NCI-H2196 (cell line): ENCODE measurements at regions not wholly inside any gene's neighbourhood (a gene's known extent, or its start where the extent isn't known, plus 50 kb on each side); places are given as distances from the start of the nearest gene placed in this dataset.

Experiments
- DNase-seq: peaks from one replicate; lab custom pipeline; 2025; ENCODE audit not compliant: unreplicated experiment; lab: John Stamatoyannopoulos, UW

DNA sequence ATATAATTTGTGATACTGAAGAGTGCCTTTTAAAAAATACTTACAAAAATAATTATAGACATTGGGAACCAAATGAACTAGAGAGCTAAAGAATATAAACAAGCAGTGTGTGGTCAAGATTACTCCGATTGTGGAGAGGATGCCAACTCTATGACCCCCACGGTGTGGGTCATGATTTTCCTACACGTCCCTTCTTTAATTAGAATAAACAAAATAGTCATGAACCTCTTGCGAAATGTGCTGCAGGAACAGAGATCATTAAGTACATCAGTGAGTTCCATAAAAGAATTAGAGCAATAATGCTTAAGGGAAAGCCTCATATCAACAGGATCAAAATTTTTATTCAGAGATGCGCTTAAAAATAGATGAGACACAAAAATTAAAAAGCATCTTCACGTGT lies 476.6 kb upstream of the ROBO1 start:
- no peak for DNase-seq

DNA sequence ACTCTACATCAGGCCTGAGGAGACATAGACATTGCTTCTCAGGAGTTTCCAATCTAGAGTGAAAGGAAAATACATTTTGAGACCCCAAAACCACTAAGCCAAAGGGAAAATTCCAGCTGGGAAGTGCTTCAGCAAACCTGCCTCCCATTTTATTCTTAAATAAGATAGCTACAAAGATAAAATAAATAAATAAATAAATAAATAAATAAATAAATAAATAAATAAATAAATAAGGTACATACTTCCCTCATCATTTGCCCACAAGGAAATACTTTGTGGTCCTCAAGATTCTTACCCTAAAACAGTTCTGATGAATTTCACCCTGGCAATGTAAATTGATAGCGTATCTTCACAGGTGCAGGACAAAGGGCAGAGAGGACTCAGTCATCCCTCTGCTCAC lies 474.0 kb upstream of the ROBO1 start:
- DNase-seq, result no peak

DNA sequence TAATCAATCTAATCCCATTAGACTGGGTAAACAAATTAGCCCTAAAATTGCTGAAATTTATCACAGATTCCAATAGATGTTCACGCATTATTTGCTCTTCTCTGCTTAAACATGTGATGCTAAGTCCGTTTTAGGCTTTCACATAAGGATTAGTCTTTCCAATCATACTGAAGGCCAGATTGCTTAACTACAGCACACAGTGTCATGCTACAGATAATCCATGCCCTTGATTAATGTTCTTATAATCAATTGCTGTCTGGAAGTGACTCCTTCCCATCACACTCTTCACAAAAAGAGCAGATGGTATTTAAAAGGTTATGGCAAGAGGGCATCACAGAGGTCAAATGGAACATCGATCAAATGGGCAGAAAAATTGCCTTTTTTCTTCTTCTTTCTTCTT lies 471.5 kb upstream of the ROBO1 start:
- DNase-seq, result no peak

DNA sequence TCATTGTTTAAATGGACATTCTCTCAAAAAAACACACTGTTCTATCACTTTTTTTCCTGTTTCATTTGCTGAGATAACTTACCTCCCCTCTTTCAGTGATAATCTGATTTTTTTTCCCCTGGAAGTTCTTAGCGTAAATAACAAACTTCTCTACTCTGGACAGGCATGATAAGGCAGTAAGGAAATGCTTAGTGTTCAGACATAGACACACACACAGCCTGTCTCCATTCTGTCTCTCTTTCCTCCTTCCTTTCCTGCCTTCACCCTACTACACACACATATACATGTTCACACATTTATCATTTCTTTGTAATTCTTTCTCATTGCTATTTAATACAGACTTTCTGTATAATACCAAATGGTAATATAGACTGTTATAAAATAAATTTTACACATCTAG lies 470.8 kb upstream of the ROBO1 start:
- no peak for DNase-seq

DNA sequence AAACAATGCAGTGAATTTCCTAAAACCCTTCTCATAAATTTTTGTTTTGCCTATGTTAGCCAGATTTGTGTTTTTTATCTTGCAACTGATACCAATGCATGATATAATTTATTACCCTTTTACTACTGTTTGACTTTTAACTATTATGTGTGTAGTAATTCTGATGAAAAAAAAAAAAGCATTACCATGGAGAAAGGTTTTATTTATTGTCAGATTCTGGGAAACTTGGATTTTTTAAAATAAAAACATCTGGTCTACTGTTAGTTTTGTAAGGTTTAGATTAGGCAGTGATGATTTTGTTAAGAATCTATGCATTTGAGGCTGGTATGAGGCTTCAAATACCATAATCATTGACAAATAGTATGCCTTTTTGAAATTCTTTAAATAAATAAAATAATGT lies 470.4 kb upstream of the ROBO1 start:
- DNase-seq, result no peak

DNA sequence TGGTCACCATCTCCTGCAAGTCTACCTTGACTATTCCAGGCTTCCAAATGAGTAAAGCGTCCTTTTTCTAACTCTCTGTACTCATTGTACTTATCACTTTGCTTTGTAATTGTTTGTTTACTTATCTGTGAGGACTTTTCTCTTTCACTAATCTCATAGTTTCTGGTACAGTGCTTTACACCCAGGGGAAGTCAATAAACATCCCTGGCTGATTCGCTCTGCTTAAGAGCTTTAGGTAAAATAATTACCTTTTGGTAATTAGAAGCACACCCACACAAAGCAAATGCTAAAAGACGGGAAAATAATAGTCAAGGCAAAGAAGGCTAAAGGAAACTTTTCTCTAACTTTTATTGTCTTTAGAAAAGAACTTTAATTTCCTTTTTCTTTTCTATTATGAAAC lies 466.9 kb upstream of the ROBO1 start:
- no peak for DNase-seq

DNA sequence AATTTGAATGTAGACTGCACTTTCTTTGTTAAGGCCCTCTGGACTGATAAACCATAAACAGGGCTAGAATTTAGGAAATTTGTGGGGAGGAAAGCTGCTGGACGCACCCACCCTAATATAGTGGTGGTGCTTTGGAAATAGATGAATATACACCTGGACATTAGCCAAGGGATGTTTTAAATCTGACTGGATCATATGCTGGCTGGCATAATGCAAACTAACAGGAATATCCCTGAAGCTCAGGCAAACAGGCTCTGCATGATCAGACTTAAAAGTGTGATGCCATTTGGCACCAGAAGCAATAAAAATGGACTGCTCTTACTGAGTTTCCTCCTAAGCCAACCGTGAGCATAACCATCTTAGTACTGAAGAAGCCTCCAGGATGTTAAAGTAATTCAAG lies 465.8 kb upstream of the ROBO1 start:
- no peak for DNase-seq

DNA sequence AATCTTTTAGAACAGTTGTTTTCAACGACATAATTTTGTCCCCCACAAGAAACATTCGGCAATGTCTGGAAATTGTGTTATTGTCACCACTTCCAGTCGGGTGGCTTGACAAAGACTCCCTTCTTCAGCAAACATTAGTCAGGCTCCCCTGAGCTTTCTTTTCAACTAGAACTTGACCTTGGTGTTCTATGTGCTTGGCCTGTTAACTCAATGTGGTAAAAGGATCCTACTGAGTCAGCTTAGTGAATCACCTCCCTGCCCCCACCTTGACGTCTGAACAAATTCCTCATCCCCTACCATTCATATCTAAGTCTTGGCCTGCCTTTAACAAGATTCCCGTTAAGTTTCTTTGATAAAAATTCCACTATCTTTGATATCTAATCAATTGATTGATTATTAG lies 465.0 kb upstream of the ROBO1 start:
- no peak for DNase-seq

DNA sequence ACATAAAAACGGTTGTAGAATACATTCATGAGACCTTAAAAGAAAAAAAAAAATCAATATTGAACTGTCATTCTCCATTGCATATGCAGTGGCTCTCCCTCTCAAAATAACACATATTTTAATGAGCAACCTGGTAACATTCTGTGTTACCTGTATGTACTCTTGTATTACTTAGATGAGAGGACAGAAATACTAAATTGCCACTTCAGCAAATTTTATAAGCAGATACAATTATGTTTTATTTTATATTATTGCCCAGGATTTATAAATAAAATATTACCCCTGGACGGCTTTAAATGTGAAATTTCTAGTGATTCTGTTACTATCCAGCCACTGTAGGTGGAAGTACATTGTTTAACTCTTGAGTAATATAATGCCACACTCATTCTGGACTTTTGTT lies 463.2 kb upstream of the ROBO1 start:
- DNase-seq, result no peak

DNA sequence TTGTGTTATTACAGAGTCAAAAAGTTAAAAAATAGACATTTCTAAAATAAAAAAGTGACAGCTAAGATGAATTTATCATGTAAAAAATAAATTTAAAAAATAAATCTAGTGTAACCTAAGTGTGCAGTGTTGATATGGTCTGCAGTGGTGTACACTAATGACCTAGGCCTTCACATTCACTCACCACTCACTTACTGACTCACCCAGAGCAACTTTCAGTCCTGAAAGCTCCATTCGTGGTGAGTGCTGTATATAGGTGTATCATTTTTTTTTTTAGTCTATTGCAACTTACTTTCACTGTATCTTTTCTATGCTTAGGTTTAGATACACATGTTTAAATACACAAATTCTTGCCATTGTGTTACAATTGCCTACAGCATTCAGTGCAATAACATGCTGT lies 459.4 kb upstream of the ROBO1 start:
- DNase-seq, result no peak

DNA sequence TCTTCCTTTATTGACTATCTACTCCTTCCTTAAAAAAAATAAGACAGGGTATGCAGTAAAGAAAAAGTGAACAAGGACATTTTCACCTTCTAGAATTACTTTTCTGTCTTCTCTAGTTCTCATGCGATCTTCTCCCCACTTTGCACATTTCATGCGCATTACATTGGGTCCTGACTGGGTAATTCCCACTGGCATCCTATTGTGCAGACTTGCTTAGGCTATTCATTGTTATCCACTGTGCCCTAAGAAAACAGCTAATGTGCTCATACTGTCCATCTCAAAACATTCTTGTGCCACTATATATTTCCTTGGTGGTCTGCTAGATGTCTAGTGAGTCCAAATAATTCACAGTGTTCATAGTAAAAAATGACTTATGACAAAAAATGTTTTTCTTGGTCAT lies 447.4 kb upstream of the ROBO1 start:
- DNase-seq, result no peak

DNA sequence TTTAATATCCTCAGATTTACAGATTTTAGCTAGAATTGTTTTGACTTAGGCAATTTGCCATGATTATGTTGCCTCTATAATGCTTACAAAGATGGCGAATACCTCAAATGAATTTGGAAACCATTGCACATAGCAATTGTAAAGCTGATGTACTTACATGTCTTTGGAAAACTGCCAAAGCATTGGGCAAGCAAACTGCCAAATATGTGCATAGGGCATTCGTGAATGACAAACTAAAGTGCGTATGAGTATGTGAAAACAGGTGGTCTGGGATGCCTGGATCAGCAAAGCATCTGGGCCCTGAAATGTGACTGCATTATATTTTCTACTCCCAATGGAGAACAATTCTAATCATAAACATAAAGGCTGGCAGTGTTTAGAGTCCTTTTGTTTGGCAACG lies 445.3 kb upstream of the ROBO1 start:
- DNase-seq, result no peak

DNA sequence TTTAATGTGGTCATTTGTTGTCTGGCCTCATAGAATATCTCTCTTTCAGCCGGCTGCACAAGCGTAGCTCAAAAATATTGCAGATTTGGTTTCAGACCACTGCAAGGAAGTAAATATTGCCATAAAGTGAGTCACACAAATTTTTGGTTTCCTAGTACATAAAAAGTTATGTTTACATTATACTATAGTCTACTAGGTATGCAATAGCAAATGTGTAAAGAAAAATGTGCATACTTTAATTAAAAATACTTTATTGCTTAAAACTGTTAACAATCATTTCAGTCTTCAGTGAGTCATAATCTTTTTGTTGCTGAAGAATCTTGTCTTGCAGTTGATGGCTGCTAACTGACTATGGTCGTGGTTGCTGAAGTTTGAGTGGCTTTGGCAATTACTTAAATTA lies 425.1 kb upstream of the ROBO1 start:
- no peak for DNase-seq

DNA sequence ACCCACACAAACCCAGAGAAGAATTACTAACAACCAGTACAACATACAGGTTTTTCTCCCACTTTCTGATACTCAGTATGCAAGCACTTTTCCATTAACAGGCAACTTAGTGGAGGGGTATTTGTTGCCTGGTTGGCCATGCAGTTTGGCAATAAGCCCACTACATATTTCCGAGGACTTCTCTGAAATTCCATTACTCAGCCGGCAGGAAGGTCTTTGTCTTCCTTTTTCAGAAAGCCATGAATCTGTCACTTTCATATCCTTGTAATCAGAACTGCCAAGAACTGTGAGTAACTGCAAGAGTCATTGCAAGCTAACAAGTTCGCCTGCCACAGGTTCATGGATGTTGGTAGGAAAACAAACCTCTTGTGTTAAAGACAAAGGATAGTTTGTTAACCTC lies 422.3 kb upstream of the ROBO1 start:
- DNase-seq, result no peak

DNA sequence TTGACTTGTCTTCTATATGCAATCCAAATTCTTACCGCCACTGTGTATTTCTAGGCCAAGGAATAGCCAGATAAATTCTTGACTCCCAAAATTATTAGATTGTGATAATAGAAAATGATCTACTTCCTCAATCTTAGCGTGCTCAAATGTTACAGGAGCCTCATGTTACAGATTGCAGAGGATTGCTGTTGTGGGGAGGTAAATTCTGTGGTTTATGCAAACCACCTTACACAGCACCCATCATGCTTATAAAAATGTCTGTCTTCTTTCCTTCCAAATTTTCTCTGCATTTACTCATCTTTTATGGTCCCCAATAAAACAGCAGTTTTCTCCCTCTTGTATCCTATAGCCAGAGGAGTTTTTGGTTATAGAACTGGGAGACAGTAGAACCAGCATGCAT lies 420.2 kb upstream of the ROBO1 start:
- DNase-seq, result no peak

DNA sequence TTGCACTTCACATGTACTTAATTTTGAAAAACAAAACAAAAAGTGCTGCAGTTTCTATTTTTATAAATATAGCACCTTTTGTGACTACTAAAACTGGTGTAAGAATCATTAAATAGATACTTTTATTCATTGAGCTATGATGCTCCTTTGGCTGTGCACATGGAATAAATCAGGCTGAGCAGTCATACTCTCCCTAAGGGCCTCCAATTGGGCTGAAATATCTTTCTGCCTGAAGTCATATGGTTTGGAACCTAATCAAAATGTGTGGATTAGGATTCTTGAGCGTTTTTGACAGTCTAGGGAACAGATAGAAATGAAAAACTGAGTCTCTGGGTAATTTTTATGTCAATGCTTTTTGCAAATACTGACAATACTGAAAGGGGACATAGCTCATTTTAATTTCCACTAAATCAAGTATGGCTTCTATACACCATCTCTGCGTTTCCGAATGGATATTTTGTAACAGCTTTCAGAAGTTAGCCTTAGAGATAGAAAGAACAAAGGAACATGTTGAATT lies 392.2 kb upstream of the ROBO1 start:
- no peak for DNase-seq

DNA sequence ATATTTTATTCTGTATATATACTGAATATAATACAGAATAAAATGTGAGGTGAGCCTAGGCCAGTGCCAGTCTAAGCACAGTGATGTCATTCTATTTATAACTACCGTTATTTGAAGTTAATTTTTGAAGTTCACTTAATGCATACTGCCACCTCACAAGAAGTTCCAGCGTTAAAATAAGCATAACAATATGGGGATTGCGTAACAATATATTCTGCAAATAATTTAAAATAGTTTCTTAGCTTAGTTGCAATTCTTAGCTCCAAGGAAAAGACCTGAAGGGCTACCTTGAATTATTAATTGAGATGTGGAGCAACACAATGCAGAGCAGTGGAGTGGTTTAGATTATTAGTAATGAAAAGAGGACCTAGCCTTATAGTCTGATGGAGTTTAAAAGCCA lies 390.5 kb upstream of the ROBO1 start:
- no peak for DNase-seq

DNA sequence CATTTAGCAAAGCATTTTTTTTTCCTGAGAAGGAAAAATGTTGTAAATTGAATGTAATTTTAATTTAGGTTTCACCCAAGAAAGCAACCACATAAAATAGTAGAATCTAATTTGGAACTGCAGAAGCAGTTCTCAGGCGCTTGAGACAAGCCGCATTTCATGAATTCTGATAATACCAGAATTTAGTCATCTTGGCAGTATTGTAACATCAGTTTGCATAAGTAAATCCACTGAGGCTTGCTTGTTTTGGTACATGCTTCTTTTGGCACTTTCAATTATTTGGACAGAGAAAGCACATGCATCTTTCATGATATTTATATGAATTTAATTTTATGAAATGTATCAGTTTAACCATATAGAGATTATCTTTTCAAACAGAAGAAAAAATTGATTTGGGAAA lies 389.7 kb upstream of the ROBO1 start:
- no peak for DNase-seq

DNA sequence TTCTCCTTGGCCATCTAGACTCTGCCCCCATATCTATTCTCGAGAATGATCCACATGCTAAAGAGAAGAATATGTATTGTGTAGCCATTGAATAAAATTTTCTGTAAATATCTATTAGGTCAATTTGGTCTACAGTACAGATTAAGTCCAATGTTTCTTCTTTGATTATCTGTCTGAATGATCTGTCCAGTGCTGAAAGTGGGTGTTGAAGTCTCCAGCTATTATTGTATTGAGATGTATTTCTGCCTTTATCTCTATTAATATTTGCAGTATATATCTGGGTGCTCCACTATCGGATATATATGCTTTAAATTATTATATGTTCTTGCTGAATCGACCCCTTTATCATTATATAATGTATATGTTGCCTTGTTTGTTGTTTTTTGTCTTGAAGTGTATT lies 384.9 kb upstream of the ROBO1 start:
- DNase-seq, result no peak

DNA sequence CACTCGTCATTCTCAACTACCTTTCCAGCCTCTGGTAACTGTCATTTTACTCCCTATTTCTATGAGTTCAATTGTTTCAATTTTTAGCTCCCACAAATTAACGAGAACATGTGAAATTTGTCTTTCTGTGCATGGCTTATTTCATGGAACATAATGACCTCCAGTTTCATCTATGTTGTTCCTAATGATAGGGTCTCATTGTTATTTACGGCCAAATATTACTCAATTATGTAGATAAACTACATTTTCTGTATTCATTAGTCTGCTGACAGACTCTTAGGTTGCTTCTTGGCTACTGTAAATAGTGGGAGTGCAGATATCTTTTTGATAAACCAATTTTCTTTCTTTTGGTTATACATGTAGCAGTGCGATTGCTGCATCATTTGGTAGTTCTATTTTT lies 374.9 kb upstream of the ROBO1 start:
- no peak for DNase-seq

DNA sequence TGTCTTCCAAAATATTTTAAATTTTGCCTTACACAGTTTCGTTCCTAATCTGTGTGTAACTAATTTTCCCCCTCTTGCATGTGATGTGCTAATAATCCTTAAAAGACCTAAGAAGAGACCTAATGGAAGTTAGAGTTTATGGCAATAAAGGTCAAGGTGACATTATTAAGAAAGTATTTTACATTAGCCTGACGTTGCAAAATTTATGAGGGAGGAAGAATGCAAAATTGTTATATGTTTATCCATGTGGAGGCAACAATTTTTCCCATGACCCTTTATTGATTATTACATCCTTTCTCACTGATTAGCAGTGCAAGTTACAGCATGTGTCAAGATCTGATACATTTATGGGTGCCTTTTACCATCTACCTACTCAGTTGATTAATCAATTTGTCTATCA lies 373.8 kb upstream of the ROBO1 start:
- no peak for DNase-seq

DNA sequence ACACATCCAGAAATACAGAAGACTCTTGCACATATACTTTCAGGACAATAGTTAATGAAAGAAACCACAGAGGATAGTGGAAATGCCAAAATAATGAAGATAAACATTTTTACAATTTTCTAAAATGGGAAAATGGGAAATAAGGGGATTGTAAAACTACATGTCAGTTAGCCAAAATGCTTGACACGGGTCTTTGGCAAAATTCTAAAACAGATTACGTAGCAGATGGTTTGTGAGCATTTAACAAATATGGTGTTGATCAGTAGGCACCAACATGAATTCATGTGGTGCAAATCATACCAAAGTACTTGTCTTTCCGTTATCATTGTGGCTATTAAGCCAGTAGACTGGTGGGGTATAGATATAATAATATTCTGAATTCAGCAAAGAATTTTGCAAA lies 348.5 kb upstream of the ROBO1 start:
- DNase-seq, result no peak

DNA sequence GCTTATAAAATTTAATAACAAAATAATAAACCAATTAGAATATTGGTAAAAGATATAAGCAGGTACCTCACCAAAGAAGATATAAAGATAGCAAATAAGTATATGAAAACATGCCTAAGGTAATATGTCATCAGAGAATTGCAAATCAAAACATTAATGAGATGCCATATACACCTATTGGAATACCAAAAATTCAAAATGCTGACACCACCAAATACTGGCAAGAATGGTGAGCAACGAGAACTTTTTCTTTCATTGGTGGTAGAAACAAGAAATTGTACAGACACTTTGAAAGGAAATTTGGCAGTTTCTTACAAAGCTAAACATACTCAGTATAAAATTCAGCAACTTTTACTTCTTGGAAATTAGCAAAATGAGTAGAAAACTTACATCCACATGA lies 346.9 kb upstream of the ROBO1 start:
- DNase-seq, result no peak

DNA sequence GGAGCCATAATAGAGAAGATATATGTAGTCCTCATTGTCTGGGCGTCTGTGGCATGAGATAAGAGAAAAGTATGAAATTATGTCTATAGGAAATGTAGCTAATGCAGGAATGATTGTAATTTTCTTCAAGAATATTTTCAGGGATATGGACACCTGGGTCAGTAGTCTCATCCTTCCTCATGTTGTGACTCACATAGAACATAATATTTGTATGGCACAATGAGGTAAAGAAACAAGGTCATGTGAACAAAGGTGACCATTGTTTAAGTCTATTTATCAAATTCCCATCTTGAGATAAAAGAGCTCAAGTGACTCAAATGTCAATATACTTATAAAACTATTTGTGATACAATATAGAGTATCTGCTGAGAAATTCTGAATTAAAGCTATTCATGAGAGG lies 345.5 kb upstream of the ROBO1 start:
- no peak for DNase-seq
